GM19397 (cell line): ENCODE measurements at regions not wholly inside any gene's neighbourhood (a gene's known extent, or its start where the extent isn't known, plus 50 kb on each side); places are given as distances from the start of the nearest gene placed in this dataset.

Source experiments
- ATAC-seq: cut with Tn5 transposase; IDR thresholded peaks from one replicate; pipeline ENCODE4 v1.9.1; 2021; ENCODE audit warnings: mild to moderate bottlenecking, moderate library complexity; ENCODE audit not compliant: unreplicated experiment

GRCh38 chr14:86510491-86510890, 980.5 kb downstream of the FLRT2 start:
- no peak for ATAC-seq

DNA sequence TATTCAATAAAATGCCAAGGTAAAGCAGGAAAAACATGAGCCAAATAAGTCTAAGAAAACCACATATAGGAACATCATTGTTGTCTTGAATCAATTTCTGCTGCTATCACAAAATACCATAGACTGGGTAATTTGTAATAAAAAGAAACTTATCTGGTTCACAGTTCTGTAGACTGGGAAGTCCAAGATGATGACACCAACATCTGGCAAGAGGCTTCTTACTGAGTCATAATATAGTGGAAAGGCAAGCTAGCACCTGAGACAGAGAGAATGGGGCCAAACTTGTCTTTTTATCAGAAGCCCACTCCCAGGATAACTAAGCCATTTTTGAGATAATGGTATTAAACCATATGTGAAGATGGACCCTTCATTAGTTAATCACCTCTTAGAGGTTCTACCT, 975.9 kb downstream of the FLRT2 start:
- no peak for ATAC-seq

DNA sequence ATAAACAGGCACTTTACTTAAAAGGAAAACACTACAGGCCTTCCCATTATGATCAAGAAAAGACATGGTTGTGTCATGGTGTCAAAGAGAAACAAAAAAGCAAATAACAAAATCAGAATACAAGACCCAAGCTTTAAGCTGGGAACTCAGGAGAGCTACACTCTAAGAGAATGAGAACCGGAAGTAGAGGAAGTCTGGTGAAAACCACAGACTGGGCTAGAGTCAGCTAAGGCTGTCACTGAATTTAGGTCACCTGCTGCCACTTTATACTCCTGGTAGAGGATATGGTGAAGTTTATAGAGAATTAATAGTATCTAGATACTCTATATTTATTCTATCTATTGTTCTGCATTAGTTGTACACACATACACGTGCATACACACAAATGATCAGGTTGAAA, 971.7 kb downstream of the FLRT2 start:
- no peak for ATAC-seq

DNA sequence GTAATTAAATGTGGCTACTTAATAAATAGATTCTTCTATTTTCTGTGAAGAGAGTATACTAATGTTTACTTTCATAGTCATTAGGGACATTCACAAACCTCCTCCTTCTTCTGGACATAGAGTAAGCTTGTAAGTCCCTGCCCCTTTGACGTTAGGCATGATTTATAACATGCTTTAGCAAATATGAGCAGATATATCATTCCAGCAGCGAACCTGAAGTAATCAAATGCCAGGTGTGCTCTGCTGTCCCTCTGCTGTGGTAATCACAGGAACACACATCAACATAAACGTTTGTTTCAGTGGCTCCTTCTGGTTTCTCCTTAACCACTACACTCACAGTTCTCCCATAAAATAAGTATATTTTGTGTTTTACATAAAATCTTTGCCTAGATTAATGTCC, 961.8 kb downstream of the FLRT2 start:
- ATAC-seq: no peak

GRCh38 chr14:86481104-86481503, 951.2 kb downstream of the FLRT2 start:
- ATAC-seq: no peak

- ATAC-seq: no peak
Observed at GRCh38 chr14:86464341-86464740, 934.4 kb downstream of the FLRT2 start.

DNA sequence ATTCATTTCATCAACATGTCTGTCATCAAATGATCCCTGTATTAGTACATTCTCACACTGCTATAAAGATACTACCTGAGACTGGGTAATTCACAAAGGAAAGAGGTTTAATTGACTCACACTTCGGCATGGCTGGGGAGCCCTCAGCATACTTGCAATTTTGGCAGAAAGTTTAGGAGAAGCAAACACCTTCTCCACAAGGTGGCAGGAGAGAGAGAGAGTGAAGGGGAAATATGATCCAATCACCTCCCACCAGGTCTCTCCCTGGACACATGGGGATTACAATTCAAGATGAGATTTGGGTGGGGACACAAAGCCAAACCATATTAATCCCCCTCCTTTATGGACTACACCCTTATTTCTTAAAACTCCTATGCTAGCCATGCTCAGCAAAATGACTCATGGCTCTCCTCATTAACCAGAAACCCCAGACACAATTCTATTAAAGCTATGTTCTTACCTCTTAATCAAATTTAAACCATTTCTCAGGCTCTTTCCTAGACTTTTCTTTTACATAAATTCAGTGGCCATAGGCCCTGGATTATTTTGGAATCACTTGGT, 932.3 kb downstream of the FLRT2 start:
- ATAC-seq: no peak

GRCh38 chr14:86457481-86458135, 927.7 kb downstream of the FLRT2 start:
- ATAC-seq: no peak

- ATAC-seq: no peak
Observed at GRCh38 chr14:86450085-86450484, 920.1 kb downstream of the FLRT2 start.

- ATAC-seq: no peak
Observed at GRCh38 chr14:86442135-86442534, 912.2 kb downstream of the FLRT2 start.

DNA sequence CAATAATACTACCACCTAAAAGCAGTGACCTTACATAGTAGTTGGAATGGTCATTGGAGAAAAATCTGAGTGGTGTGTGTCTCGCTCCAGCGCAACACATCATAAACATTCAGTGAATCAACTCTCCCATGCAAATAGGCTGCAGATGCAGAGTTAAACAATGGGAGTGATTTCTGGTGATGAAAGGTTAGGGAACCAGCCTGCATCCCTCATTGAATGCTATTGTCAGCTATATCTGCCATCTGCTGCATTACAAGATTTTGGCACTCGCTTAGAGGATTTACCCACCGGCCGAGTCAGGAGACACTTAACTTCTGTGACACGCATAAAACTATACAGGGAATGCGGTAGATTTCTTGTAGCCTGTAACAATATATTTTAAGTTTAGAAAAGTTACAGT, 900.9 kb downstream of the FLRT2 start:
- no peak for ATAC-seq

- no peak for ATAC-seq
Observed at GRCh38 chr14:86423214-86423613, 893.3 kb downstream of the FLRT2 start.

DNA sequence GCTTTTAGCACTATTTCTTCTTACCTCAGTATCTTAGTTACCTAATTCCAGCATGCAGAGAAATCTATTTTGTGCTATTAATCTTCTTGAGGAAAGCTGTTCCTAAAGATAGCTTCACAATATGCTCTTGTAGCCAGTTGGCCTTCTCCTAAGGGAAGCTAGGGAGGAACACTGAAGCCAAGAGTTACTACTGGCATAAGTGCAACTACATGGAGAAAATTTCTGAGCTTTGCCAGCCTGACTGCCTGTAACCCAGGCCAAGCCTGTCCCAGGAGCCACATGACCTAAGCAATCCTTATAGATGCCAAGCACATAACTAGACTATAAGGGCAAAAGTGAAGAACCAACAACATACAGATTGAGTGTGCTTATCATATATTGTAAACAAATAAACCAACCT, 890.2 kb downstream of the FLRT2 start:
- ATAC-seq: no peak

DNA sequence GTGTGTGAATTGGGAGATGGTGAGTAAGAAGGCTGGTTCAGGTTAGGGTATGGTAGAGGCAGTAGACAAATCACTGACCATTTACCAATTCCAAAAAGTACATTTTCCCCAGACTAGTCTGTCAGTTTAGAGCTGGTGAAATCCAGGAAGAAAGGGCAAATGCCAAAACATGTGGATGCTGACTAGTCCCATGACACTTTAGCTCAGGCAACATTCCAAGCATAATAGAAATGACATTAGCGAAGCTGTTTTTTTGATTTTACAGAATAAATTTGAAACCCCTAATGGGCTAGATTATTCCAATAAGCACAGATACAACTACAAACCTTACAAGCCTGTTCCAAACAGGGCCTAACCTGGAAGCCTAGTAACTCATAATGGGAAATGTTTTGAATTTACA, 884.2 kb downstream of the FLRT2 start:
- ATAC-seq: no peak

GRCh38 chr14:86404989-86405649, 875.2 kb downstream of the FLRT2 start:
- ATAC-seq: no peak

DNA sequence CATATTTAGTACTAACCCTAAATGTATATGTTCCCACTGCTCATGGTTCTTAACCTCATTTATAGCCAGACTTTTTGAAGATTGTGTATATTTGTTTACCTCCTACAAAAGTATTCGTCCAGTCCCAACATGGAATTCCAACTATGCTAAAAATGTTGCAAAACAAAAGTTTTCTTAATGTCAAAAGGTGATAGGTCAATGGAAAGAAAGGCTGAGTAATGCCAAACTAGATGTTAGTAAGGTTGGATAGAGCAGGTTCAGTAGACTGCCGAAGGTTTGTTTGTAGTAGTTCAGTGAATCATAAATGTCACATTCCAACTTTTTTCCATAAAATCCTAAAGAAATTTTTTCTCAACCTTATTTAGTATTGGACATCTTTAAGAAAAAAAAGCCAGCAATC, 874.5 kb downstream of the FLRT2 start:
- no peak for ATAC-seq

GRCh38 chr14:86402545-86402944, 872.6 kb downstream of the FLRT2 start:
- ATAC-seq: no peak

- ATAC-seq: no peak
Observed at GRCh38 chr14:86391085-86391484, 861.1 kb downstream of the FLRT2 start.

GRCh38 chr14:86388216-86388615, 858.3 kb downstream of the FLRT2 start:
- no peak for ATAC-seq

DNA sequence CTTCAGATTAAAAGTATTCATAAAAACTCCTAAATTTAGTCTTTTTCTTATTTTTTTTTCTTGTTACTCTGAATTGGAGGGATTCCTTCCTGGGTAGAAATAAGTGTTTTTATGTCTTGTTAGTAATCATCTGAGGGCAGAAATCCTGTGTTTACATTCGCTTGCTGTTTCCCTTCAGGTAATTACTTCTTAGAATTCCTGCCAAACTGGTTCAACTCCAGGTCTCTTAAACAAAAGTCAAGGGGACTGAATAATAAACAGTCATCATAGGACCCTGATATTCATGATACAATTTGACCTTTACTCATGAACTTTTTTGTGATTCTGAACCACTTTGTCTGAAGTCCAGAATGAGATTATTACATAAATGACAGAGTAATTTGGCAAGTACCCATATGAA, 843.9 kb downstream of the FLRT2 start:
- ATAC-seq: no peak

DNA sequence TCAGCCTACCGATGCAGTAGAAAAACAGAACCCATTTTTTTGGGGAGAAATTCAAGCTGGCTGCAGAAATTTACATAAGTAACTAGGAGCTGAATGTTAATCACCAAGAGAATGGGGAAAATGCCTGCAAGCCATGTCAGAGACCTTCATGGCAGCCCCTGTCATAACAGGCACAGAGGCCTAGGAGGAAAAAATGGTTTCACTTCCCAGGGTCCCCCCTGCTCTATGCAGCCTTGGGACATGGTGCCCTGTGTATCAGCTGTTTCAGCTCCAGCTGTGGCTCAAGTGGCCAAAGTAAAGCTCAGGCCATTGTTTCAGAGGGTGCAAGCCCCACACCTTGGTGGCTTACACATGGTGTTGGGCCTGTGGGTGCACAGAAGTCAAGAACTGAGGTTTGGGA, 842.5 kb downstream of the FLRT2 start:
- no peak for ATAC-seq

DNA sequence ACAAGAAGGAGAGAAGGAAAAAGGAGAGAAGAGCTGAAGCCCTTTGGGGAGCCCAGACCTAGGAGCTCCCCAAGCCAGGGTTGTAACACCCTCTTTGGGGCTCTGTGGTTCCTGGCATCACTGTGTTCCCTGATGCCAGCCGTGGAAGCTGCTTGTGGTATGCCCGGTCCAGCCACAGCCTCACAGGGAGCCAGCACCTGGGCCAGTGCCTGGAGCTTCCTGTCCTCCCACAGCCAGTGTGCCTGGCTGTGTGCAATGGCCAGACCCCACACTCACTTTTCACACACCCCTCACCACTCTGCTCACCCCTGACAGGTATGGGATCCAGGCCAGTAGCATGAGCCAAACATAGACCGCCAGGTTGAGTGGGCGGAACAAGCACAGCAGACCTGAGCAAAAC, 834.7 kb downstream of the FLRT2 start:
- ATAC-seq: no peak

DNA sequence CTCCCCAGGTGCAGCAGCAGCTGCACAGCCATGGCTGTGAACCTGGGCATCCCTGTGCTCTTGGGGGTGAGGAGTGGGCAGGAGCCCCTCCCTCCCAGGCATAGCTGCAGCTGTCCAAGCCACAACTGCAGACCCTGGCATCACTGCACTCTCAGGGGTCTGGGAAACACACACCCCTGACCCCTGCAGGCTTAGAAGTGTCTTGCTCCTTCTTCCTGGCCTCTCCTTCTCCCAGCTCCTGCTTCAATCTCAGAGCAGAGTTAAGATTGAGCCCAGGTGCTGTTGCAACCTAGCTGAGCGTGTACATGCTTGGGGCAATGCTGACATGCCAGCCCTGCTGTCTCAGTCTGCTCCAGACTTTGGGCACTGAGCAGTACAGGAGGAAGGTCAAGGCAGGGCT, 833.6 kb downstream of the FLRT2 start:
- no peak for ATAC-seq
